ENCODE measurements at regions not wholly inside any gene's neighbourhood (a gene's known extent, or its start where the extent isn't known, plus 50 kb on each side); places are given as distances from the start of the nearest gene placed in this dataset.

DNA sequence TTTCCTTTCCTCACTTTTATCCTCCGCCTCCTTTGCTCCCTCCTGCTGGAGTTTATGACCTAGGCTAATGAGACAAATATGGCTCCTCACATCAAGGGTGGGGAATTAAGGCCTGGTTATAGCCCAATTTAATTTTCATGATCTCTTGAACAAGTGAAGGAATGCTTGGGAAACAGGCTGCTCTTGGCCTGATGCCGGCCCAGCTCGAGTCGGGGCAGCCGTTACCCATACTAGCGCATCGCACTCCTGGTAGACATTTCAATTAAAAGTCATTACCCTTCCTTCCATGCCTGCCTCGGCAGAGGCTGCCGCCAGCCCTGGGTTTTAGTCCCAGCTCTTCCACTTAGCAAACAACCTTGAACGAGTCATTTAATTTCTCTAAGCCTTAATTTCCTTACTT, 425.7 kb downstream of the TMEM38B start:
- no peaks in the 10 kb centered on the region for H3K4me1 ChIP-seq (ENCODE audit: insufficient read depth)
- H4K20me1 ChIP-seq (ENCODE audit: insufficient read depth), result no peaks in the 10 kb centered on the region
- no peak overlapping the region for H3K9ac ChIP-seq
- H3K4me2 ChIP-seq (ENCODE audit: unreplicated experiment), result no peak overlapping the region
- H3K4me3 ChIP-seq, result no peak overlapping the region
- no peak for TF ChIP-seq EZH2phosphoT487 (IDR thresholded peaks at IDR 0.05; ENCODE audit: insufficient read depth, low read depth)
- TF ChIP-seq EZH2 (IDR thresholded peaks at IDR 0.05; ENCODE audit: insufficient read depth, poor library complexity, severe bottlenecking), result no peak
- WGBS, 2 experiments (ENCODE audit: low coverage in 1 of 2, low lambda C conversion rate in 2 of 2, missing lambda C conversion rate in 2 of 2), result 67 to 68% methylated on average over 10 of the region's 10 CpGs
- no peaks in the 10 kb centered on the region for H3K36me3 ChIP-seq (ENCODE audit: low read depth)
- in situ Hi-C loops (cut with MboI), result no loop called here
- H3F3A ChIP-seq (ENCODE audit: insufficient read depth), result no peaks in the 10 kb centered on the region
- H3K27ac ChIP-seq, result no peak overlapping the region
- H3K79me2 ChIP-seq (ENCODE audit: insufficient read depth), result no peaks in the 10 kb centered on the region
- no peaks in the 10 kb centered on the region for H3K9me2 ChIP-seq (ENCODE audit: insufficient read depth)
- H3K27me3 ChIP-seq (replicated peaks; ENCODE audit: insufficient read depth), result no peaks in the 10 kb centered on the region
- H2AFZ ChIP-seq, result no peak overlapping the region
- no peak for DNase-seq
- H3K9me3 ChIP-seq (ENCODE audit: low read depth), result no peaks in the 10 kb centered on the region

DNA sequence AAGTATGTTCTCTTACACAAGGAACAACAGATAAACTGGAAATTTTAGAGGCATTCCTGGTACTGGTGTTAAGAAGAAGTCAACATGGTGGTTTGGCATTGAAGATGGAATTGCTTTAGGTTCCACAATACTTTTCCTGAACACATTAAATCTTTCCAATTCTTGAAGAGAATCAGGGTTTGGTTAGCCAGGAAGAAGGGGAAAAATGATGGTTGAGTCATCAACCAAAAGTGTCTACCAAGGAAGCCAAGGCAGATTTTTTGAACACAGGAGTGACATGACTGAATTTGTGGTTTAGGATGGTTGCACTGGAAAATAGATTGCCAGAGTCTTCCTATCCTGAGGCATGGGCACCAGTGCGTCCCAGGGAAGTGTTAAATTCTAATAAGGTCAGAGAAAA, 433.4 kb downstream of the TMEM38B start:
- Histone ChIP-seq H3K4me1 (ENCODE audit: insufficient read depth) (no peaks in the 10 kb centered on the region), H3K4me2 (ENCODE audit: unreplicated experiment) (no peak overlapping the region), H3K9me2 (ENCODE audit: insufficient read depth) (no peaks in the 10 kb centered on the region), H3F3A (ENCODE audit: insufficient read depth) (no peaks in the 10 kb centered on the region), H4K20me1 (ENCODE audit: insufficient read depth) (no peaks in the 10 kb centered on the region), H3K27me3 (replicated peaks; ENCODE audit: insufficient read depth) (no peaks in the 10 kb centered on the region), H3K36me3 (ENCODE audit: low read depth) (no peaks in the 10 kb centered on the region), H3K4me3 (no peak overlapping the region), H3K79me2 (ENCODE audit: insufficient read depth) (no peaks in the 10 kb centered on the region), H3K9ac (no peak overlapping the region), H3K27ac (no peak overlapping the region), H2AFZ (no peak overlapping the region), H3K9me3 (ENCODE audit: low read depth) (no peaks in the 10 kb centered on the region)
- TF ChIP-seq EZH2phosphoT487 (IDR thresholded peaks at IDR 0.05; ENCODE audit: insufficient read depth, low read depth), result no peak
- TF ChIP-seq EZH2 (IDR thresholded peaks at IDR 0.05; ENCODE audit: insufficient read depth, poor library complexity, severe bottlenecking), result no peak
- WGBS, 2 experiments (ENCODE audit: low coverage in 1 of 2, low lambda C conversion rate in 2 of 2, missing lambda C conversion rate in 2 of 2), result 6 to 15% methylated on average over 1 of the region's 1 CpG
- in situ Hi-C loops (cut with MboI), result no loop called here
- no peak for DNase-seq

- Histone ChIP-seq H3F3A (ENCODE audit: insufficient read depth) (no peaks in the 10 kb centered on the region), H3K9me3 (ENCODE audit: low read depth) (no peaks in the 10 kb centered on the region), H3K27ac (no peak overlapping the region), H3K4me3 (no peak overlapping the region), H3K9ac (no peak overlapping the region), H3K4me1 (ENCODE audit: insufficient read depth) (no peaks in the 10 kb centered on the region), H3K36me3 (ENCODE audit: low read depth) (no peaks in the 10 kb centered on the region), H3K4me2 (ENCODE audit: unreplicated experiment) (no peak overlapping the region), H2AFZ (no peak overlapping the region), H4K20me1 (ENCODE audit: insufficient read depth) (no peaks in the 10 kb centered on the region), H3K79me2 (ENCODE audit: insufficient read depth) (no peaks in the 10 kb centered on the region), H3K27me3 (replicated peaks; ENCODE audit: insufficient read depth) (no peaks in the 10 kb centered on the region), H3K9me2 (ENCODE audit: insufficient read depth) (no peaks in the 10 kb centered on the region)
- no peak for DNase-seq
- WGBS, 2 experiments (ENCODE audit: low coverage in 1 of 2, low lambda C conversion rate in 2 of 2, missing lambda C conversion rate in 2 of 2), result 36 to 37% methylated on average over 2 of the region's 2 CpGs
- TF ChIP-seq EZH2phosphoT487 (IDR thresholded peaks at IDR 0.05; ENCODE audit: insufficient read depth, low read depth), result no peak
- TF ChIP-seq EZH2 (IDR thresholded peaks at IDR 0.05; ENCODE audit: insufficient read depth, poor library complexity, severe bottlenecking), result no peak
- in situ Hi-C loops (cut with MboI), result no loop called here
Measured at GRCh38 chr9:106130374-106130773, 436.0 kb downstream of the TMEM38B start.

- Histone ChIP-seq H2AFZ (no peak overlapping the region), H3K4me3 (no peak overlapping the region), H3K9ac (no peak overlapping the region), H3K4me1 (ENCODE audit: insufficient read depth) (no peaks in the 10 kb centered on the region), H3F3A (ENCODE audit: insufficient read depth) (no peaks in the 10 kb centered on the region), H3K9me3 (ENCODE audit: low read depth) (no peaks in the 10 kb centered on the region), H4K20me1 (ENCODE audit: insufficient read depth) (no peaks in the 10 kb centered on the region), H3K27me3 (replicated peaks; ENCODE audit: insufficient read depth) (no peaks in the 10 kb centered on the region), H3K27ac (no peak overlapping the region), H3K79me2 (ENCODE audit: insufficient read depth) (no peaks in the 10 kb centered on the region), H3K4me2 (ENCODE audit: unreplicated experiment) (no peak overlapping the region), H3K36me3 (ENCODE audit: low read depth) (no peaks in the 10 kb centered on the region), H3K9me2 (ENCODE audit: insufficient read depth) (no peaks in the 10 kb centered on the region)
- in situ Hi-C loops (cut with MboI), result no loop called here
- no peak for TF ChIP-seq EZH2phosphoT487 (IDR thresholded peaks at IDR 0.05; ENCODE audit: insufficient read depth, low read depth)
- TF ChIP-seq EZH2 (IDR thresholded peaks at IDR 0.05; ENCODE audit: insufficient read depth, poor library complexity, severe bottlenecking), result no peak
- 14% methylated on average over 2 of the region's 2 CpGs for WGBS, 2 experiments (ENCODE audit: low coverage in 1 of 2, low lambda C conversion rate in 2 of 2, missing lambda C conversion rate in 2 of 2)
- DNase-seq, result no peak
Measured at GRCh38 chr9:106143781-106144180, 449.4 kb downstream of the TMEM38B start.
